Stomach (tissue), 8 donors: ENCODE measurements at regions not wholly inside any gene's neighbourhood (a gene's known extent, or its start where the extent isn't known, plus 50 kb on each side); places are given as distances from the start of the nearest gene placed in this dataset.

Experiments
- DNase-seq, 2 donors: peaks; one replicate each; pipeline versions ENCODE4 v3.0.0 to v3.0.0-alpha.2; 2013 to 2019
- H3K27ac ChIP-seq, 5 donors: fragments of 200-600 bp in 4 of 5; sonication (generic) in 4 of 5; one replicate each; pipeline ENCODE4 v1.5.1; 2013 to 2019; ENCODE audit warnings: mild to moderate bottlenecking in 1 of 5, moderate library complexity in 1 of 5
- H3K27me3 ChIP-seq, 3 donors: fragments of 200-600 bp; sonication (generic); one replicate each; pipeline ENCODE4 v1.5.1; 2017 to 2019; ENCODE audit warnings: mixed run types in 1 of 3
- H3K36me3 ChIP-seq, 4 donors: fragments of 200-600 bp; sonication (generic); 1 replicate in 3 of 4; 2 replicates in 1 of 4; pipeline ENCODE4 v1.5.1; 2016 to 2019
- H3K4me1 ChIP-seq, 4 donors: fragments of 200-600 bp; sonication (generic); one replicate each; pipeline ENCODE4 v1.5.1; 2016 to 2019
- H3K4me3 ChIP-seq, 4 donors: fragments of 200-600 bp; sonication (generic) in 3 of 4; one replicate each; pipeline ENCODE4 v1.5.1; 2016 to 2019; ENCODE audit warnings: mild to moderate bottlenecking in 1 of 4
- H3K9me3 ChIP-seq, 4 donors: fragments of 200-600 bp; sonication (generic); one replicate each; pipeline ENCODE4 v1.5.1; 2016 to 2019
- EP300 ChIP-seq: sonication (generic); formaldehyde crosslinking; IDR thresholded peaks from one replicate; pipeline ENCODE4 v1.6.1; 2017; ENCODE audit warnings: antibody characterized with exemption
- POLR2A ChIP-seq, 4 donors: fragments of 450-650 bp; IDR thresholded peaks; one replicate each; pipeline ENCODE4 v1.6.1; 2016; ENCODE audit warnings: antibody characterized with exemption in 4 of 4, control low read depth in 2 of 4, mild to moderate bottlenecking in 1 of 4, moderate library complexity in 1 of 4
- POLR2AphosphoS5 ChIP-seq, 3 donors: sonication (generic); formaldehyde crosslinking; IDR thresholded peaks; one replicate each; pipeline ENCODE4 v1.6.1; 2016; ENCODE audit warnings: antibody characterized with exemption in 3 of 3
- WGBS, 5 donors: extraction: QIAGEN DNeasy Blood & Tissue Kit in 3 of 5; methylation state at CpG; one replicate each; pipeline versions ENCODE4 v1.1.5 to v1.1.7; 2013 to 2018; 5-methylcytosine and 5-hydroxymethylcytosine counted together
- intact Hi-C: fragments of 100-400 bp; cut with DNase I; formaldehyde crosslinking; loops from one replicate; pipeline ENCODE4 v1.15.1; 2023; ENCODE audit warnings: low total_unique reads
- TF ChIP-seq, protein P1 (sequence below), 7 experiments: fragments of 450-650 bp in 4 of 7; fragments of 200-600 bp in 3 of 7; sonication (generic) in 3 of 7; IDR thresholded peaks; one replicate each; pipeline ENCODE4 v1.5.1; 2016 to 2019; ENCODE audit warnings: antibody characterized with exemption in 7 of 7, control low read depth in 2 of 7, mild to moderate bottlenecking in 1 of 7
- donor health status: healthy with polysubstance abuse.
- donor health status: Bipolar disorder and iron deficiency.
- donor health status: healthy.

DNA sequence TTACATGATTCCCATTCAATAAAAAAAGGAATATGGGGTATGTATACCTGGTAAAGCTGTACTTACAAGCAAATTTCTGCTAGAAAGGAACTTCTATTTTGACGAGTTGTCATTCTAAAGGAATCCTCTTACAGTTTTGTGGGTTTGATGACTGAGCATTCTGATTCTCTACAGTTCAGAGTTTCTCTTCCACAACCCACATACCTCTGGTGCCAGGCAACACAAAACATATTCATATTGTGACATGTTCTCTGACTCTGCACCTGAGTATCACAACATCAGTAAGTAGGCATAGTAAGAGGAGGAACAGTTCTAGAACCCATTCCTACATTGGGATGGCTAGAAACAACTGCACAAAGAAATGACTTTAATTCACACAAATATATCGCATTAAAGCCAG, 636.6 kb downstream of the MED13L start:
- 76 to 95% (median 85%) methylated on average over 2 of the region's 2 CpGs for WGBS, 5 donors
- intact Hi-C loops, result no loop called here
- Histone ChIP-seq H3K36me3 (no peaks in the 10 kb centered on the region), H3K27ac (no peak overlapping the region), H3K9me3 (no peaks in the 10 kb centered on the region), H3K4me1 (no peaks in the 10 kb centered on the region), H3K4me3 (no peak overlapping the region), H3K27me3 (no peaks in the 10 kb centered on the region)
- no peak for DNase-seq
- TF ChIP-seq POLR2A (IDR thresholded peaks at IDR 0.05) (no peak), POLR2AphosphoS5 (IDR thresholded peaks at IDR 0.05) (no peak), EP300 (no peak)
- TF ChIP-seq, protein P1, sequence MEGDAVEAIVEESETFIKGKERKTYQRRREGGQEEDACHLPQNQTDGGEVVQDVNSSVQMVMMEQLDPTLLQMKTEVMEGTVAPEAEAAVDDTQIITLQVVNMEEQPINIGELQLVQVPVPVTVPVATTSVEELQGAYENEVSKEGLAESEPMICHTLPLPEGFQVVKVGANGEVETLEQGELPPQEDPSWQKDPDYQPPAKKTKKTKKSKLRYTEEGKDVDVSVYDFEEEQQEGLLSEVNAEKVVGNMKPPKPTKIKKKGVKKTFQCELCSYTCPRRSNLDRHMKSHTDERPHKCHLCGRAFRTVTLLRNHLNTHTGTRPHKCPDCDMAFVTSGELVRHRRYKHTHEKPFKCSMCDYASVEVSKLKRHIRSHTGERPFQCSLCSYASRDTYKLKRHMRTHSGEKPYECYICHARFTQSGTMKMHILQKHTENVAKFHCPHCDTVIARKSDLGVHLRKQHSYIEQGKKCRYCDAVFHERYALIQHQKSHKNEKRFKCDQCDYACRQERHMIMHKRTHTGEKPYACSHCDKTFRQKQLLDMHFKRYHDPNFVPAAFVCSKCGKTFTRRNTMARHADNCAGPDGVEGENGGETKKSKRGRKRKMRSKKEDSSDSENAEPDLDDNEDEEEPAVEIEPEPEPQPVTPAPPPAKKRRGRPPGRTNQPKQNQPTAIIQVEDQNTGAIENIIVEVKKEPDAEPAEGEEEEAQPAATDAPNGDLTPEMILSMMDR (IDR thresholded peaks at IDR 0.05), result no peak

DNA sequence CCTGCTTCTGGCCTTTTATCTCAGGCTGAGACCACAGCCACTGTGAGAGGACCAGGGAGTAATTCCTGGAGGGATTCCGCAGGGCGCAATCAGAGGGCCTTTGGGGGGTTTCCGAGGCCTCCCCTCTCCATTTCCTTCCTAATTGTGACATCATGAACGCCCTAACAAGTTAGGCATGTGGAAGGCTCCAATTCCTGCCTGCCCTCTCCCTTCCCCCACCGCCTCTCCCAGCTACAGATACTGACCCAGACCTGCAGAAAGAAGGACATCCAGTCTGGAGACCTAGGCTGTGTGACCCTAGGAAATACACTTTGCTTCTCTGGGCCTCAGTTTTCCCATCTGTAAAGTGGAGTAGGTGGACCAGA, 637.9 kb downstream of the MED13L start:
- no peaks in the 10 kb centered on the region for H3K27me3 ChIP-seq
- WGBS, 5 donors, result 60 to 84% (median 70%) methylated on average over 2 to 5 of the region's 5 CpGs
- no peak for DNase-seq
- no peaks in the 10 kb centered on the region for H3K9me3 ChIP-seq
- intact Hi-C loops, result no loop called here
- TF ChIP-seq POLR2AphosphoS5 (IDR thresholded peaks at IDR 0.05) (no peak), EP300 (no peak), POLR2A (IDR thresholded peaks at IDR 0.05) (no peak)
- TF ChIP-seq, protein P1 (IDR thresholded peaks at IDR 0.05), result no peak
- H3K27ac ChIP-seq, result no peak overlapping the region
- H3K4me1 ChIP-seq, result no peaks in the 10 kb centered on the region
- no peaks in the 10 kb centered on the region for H3K36me3 ChIP-seq
- H3K4me3 ChIP-seq, result no peak overlapping the region

- 53 to 69% (median 62%) methylated on average over 11 to 13 of the region's 13 CpGs for WGBS, 5 donors
- Histone ChIP-seq H3K9me3 (no peaks in the 10 kb centered on the region), H3K4me1 (no peaks in the 10 kb centered on the region), H3K27me3 (no peaks in the 10 kb centered on the region), H3K4me3 (no peak overlapping the region), H3K36me3 (no peaks in the 10 kb centered on the region), H3K27ac (no peak overlapping the region)
- no peak for DNase-seq
- TF ChIP-seq, protein P1 (IDR thresholded peaks at IDR 0.05), result no peak
- TF ChIP-seq POLR2A (IDR thresholded peaks at IDR 0.05) (no peak), EP300 (no peak), POLR2AphosphoS5 (IDR thresholded peaks at IDR 0.05) (no peak)
- intact Hi-C loops, result no loop called here
Measured at GRCh38 chr12:115638733-115639647, 638.5 kb downstream of the MED13L start.

DNA sequence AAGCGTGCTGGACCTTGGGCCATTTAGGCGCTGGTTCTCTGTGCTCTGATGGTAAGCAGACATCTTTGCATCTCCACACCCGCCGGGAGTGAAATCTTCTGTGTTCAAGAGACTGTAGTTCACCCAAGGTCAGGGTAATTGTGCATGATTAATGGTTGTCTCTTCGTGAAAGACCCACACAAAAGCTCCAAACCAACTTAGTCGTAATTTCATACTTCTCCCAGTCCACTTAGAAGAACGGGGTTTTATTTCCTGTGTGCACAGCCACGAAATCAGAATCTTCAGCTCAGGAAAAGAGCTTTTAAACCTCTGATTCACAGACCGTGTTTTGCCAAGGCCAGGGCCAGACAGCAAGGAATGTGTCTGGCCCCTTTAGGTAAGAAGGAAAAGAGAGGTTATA, 640.9 kb downstream of the MED13L start:
- H3K9me3 ChIP-seq, result no peaks in the 10 kb centered on the region
- no peak overlapping the region for H3K4me3 ChIP-seq
- DNase-seq, result no peak
- intact Hi-C loops, result no loop called here
- TF ChIP-seq, protein P1 (IDR thresholded peaks at IDR 0.05), result no peak
- no peak for TF ChIP-seq POLR2AphosphoS5 (IDR thresholded peaks at IDR 0.05)
- TF ChIP-seq EP300, result no peak
- no peak overlapping the region for H3K27ac ChIP-seq
- H3K36me3 ChIP-seq, result no peaks in the 10 kb centered on the region
- WGBS, 5 donors, result 50 to 60% (median 54%) methylated on average over 9 of the region's 9 CpGs
- H3K4me1 ChIP-seq, result no peaks in the 10 kb centered on the region
- H3K27me3 ChIP-seq, result no peaks in the 10 kb centered on the region
